WTC11 (cell line): ENCODE measurements at regions not wholly inside any gene's neighbourhood (a gene's known extent, or its start where the extent isn't known, plus 50 kb on each side); places are given as distances from the start of the nearest gene placed in this dataset.

ENCODE experiments used
- ATAC-seq: fragments of 200-7000 bp; cut with Tn5 transposase; 2 replicates; pipeline ENCODE4 v1.10.0; 2021; ENCODE audit warnings: mild to moderate bottlenecking, moderate library complexity
- CTCF ChIA-PET: fragments of 300-600 bp; sonication (Branson Sonifier 250); formaldehyde crosslinking; loops from one replicate; lab custom pipeline; 2021; ENCODE audit warnings: antibody characterized with exemption; lab: Charles Lee
- POLR2A ChIA-PET: fragments of 350-600 bp; sonication (Branson Sonifier 250); formaldehyde crosslinking; loops from one replicate; lab custom pipeline; 2021; ENCODE audit warnings: antibody characterized with exemption; lab: Charles Lee
- DNase-seq: peaks from one replicate; pipeline ENCODE4 v3.0.0; 2021; ENCODE audit warnings: low spot score
- H3K27ac Mint-ChIP-seq: 2 replicates; pipeline ENCODE4 v1.8.0; 2021; ENCODE audit warnings: mixed read lengths
- H3K27me3 Mint-ChIP-seq: 2 replicates; pipeline ENCODE4 v1.8.0; 2021; ENCODE audit warnings: low read depth, mild to moderate bottlenecking, moderate library complexity, mixed read lengths
- H3K36me3 Mint-ChIP-seq: 2 replicates; pipeline ENCODE4 v1.8.0; 2021; ENCODE audit warnings: mixed read lengths
- H3K4me1 Mint-ChIP-seq: 2 replicates; pipeline ENCODE4 v1.8.0; 2022; ENCODE audit warnings: mixed read lengths
- H3K4me3 Mint-ChIP-seq: 2 replicates; pipeline ENCODE4 v1.8.0; 2021; ENCODE audit warnings: mild to moderate bottlenecking, moderate library complexity, mixed read lengths
- H3K9me3 Mint-ChIP-seq: 2 replicates; pipeline ENCODE4 v1.8.0; 2021; ENCODE audit warnings: mixed read lengths
- FOXJ3 ChIP-seq: sonication (generic); formaldehyde crosslinking; IDR thresholded peaks from 2 replicates; pipeline ENCODE4 v1.9.0; 2021; ENCODE audit warnings: missing genetic modification reagents, mild to moderate bottlenecking, borderline replicate concordance
- FOXK1 ChIP-seq: sonication (generic); formaldehyde crosslinking; IDR thresholded peaks from 2 replicates; pipeline ENCODE4 v1.8.0; 2022; ENCODE audit warnings: mild to moderate bottlenecking, moderate library complexity, missing genetic modification reagents
- GTF2I ChIP-seq: fragments of 250-450 bp; sonication (Bioruptor Pico); conservative IDR thresholded peaks from 2 replicates; pipeline ENCODE4 v1.4.0; 2021; ENCODE audit warnings: mild to moderate bottlenecking
- MYBL2 ChIP-seq: sonication (generic); formaldehyde crosslinking; IDR thresholded peaks from 2 replicates; pipeline ENCODE4 v1.8.1; 2023; ENCODE audit warnings: mild to moderate bottlenecking, moderate library complexity, missing genetic modification reagents
- NFYB ChIP-seq: sonication (generic); formaldehyde crosslinking; conservative IDR thresholded peaks from 2 replicates; pipeline ENCODE4 v1.8.0; 2022; ENCODE audit warnings: low read depth, missing genetic modification reagents
- NR1H2 ChIP-seq: sonication (generic); formaldehyde crosslinking; IDR thresholded peaks from 2 replicates; pipeline ENCODE4 v1.9.0; 2021; ENCODE audit warnings: mild to moderate bottlenecking, moderate library complexity, missing genetic modification reagents
- OVOL2 ChIP-seq: fragments of 250-450 bp; sonication (Bioruptor Pico); IDR thresholded peaks from 2 replicates; pipeline ENCODE4 v1.9.0; 2021; ENCODE audit warnings: mild to moderate bottlenecking, borderline replicate concordance
- RORB ChIP-seq: fragments of 250-450 bp; sonication (Bioruptor Pico); IDR thresholded peaks from 2 replicates; pipeline ENCODE4 v1.9.0; 2021; ENCODE audit warnings: mild to moderate bottlenecking
- SMAD3 ChIP-seq: sonication (generic); formaldehyde crosslinking; IDR thresholded peaks from 2 replicates; pipeline ENCODE4 v1.8.0; 2022; ENCODE audit warnings: missing genetic modification reagents, mild to moderate bottlenecking, borderline replicate concordance
- SOX15 ChIP-seq: fragments of 250-450 bp; sonication (Bioruptor Pico); IDR thresholded peaks from 2 replicates; pipeline ENCODE4 v1.9.0; 2021; ENCODE audit warnings: mild to moderate bottlenecking
- TCF7 ChIP-seq: sonication (generic); formaldehyde crosslinking; IDR thresholded peaks from 2 replicates; pipeline ENCODE4 v1.8.0; 2022; ENCODE audit warnings: mild to moderate bottlenecking, low read depth, missing genetic modification reagents, moderate library complexity
- TEAD1 ChIP-seq: sonication (generic); formaldehyde crosslinking; IDR thresholded peaks from 2 replicates; pipeline ENCODE4 v1.8.0; 2022; ENCODE audit warnings: mild to moderate bottlenecking, missing genetic modification reagents
- TEAD4 ChIP-seq: sonication (generic); formaldehyde crosslinking; IDR thresholded peaks from 2 replicates; pipeline ENCODE4 v1.8.0; 2022; ENCODE audit warnings: mild to moderate bottlenecking, missing genetic modification reagents
- TP53 ChIP-seq: sonication (generic); formaldehyde crosslinking; IDR thresholded peaks from 2 replicates; pipeline ENCODE4 v1.8.1; 2023; ENCODE audit warnings: mild to moderate bottlenecking, missing genetic modification reagents
- ZNF219 ChIP-seq: sonication (generic); formaldehyde crosslinking; IDR thresholded peaks from 2 replicates; pipeline ENCODE4 v1.8.0; 2023; ENCODE audit warnings: missing genetic modification reagents, mild to moderate bottlenecking, borderline replicate concordance
- ZNF232 ChIP-seq: sonication (generic); formaldehyde crosslinking; IDR thresholded peaks from 2 replicates; pipeline ENCODE4 v1.8.0; 2022; ENCODE audit warnings: mild to moderate bottlenecking, missing genetic modification reagents
- ZNF317 ChIP-seq: sonication (generic); formaldehyde crosslinking; IDR thresholded peaks from 2 replicates; pipeline ENCODE4 v1.8.1; 2023; ENCODE audit warnings: low read depth, mild to moderate bottlenecking, moderate library complexity, missing genetic modification reagents, borderline replicate concordance
- ZNF396 ChIP-seq: fragments of 250-450 bp; sonication (Bioruptor Pico); IDR thresholded peaks from 2 replicates; pipeline ENCODE4 v1.8.0; 2021; ENCODE audit warnings: mild to moderate bottlenecking, moderate library complexity, borderline replicate concordance
- ZNF423 ChIP-seq: fragments of 250-450 bp; sonication (Bioruptor Pico); IDR thresholded peaks from 2 replicates; pipeline ENCODE4 v2.1.2; 2022; ENCODE audit warnings: mild to moderate bottlenecking, moderate library complexity
- ZNF671 ChIP-seq: fragments of 250-450 bp; sonication (Bioruptor Pico); IDR thresholded peaks from 2 replicates; pipeline ENCODE4 v1.8.0; 2021; ENCODE audit warnings: mild to moderate bottlenecking
- TF ChIP-seq, protein P1 (sequence below): sonication (generic); formaldehyde crosslinking; conservative IDR thresholded peaks from 2 replicates; pipeline ENCODE4 v1.8.1; 2023; ENCODE audit warnings: mild to moderate bottlenecking, low read depth, missing genetic modification reagents, moderate library complexity
- TF ChIP-seq, protein P2 (sequence below): sonication (generic); formaldehyde crosslinking; IDR thresholded peaks from 2 replicates; pipeline ENCODE4 v1.8.1; 2022; ENCODE audit warnings: mild to moderate bottlenecking, moderate library complexity, missing genetic modification reagents
- TF ChIP-seq, protein P3 (sequence below): sonication (generic); formaldehyde crosslinking; IDR thresholded peaks from 2 replicates; pipeline ENCODE4 v1.8.1; 2023; ENCODE audit warnings: mild to moderate bottlenecking, missing genetic modification reagents
- TF ChIP-seq, protein P4 (sequence below): fragments of 250-450 bp; sonication (Bioruptor Pico); IDR thresholded peaks from 2 replicates; pipeline ENCODE4 v1.9.0; 2021; ENCODE audit warnings: mild to moderate bottlenecking
- TF ChIP-seq, protein P5 (sequence below): sonication (generic); formaldehyde crosslinking; IDR thresholded peaks from 2 replicates; pipeline ENCODE4 v1.8.1; 2023; ENCODE audit warnings: mild to moderate bottlenecking, missing genetic modification reagents, borderline replicate concordance
- TF ChIP-seq, protein P6 (sequence below): fragments of 250-450 bp; sonication (Bioruptor Pico); IDR thresholded peaks from 2 replicates; pipeline ENCODE4 v1.9.0; 2021; ENCODE audit warnings: mild to moderate bottlenecking

DNA sequence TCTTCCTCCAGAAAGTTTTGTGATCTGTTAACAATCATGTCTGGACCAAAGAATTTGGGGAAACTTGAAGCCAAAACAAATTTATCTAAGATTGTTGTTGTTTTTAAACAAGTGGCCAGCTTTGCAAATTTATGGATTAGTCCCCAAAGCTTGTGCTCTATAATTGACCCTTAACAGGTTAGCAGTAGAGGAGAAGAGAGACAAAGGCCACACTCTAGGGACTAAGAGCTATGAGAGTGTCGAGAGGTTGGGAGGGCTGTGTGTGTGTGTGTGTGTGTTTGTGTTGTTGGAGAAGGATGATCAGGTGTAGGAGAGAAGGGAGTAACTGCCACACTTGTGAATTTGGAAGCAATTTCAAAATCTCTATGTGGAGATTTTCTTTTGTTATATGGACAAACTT, 367.3 kb downstream of the KCNRG start:
- POLR2A ChIA-PET: no interaction called here
- Mint-ChIP-seq H3K4me1 (peaks cover 87% of the 10 kb centered on the region), H3K27ac (no peak overlapping the region), H3K27me3 (no peaks in the 10 kb centered on the region), H3K4me3 (no peak overlapping the region), H3K36me3 (peaks cover 13% of the 10 kb centered on the region), H3K9me3 (peaks cover 8% of the 10 kb centered on the region)
- DNase-seq: no peak
- TF ChIP-seq FOXK1 (CRISPR knock-in tag) (no peak), ZNF396 (CRISPR knock-in tag) (no peak), ZNF423 (CRISPR knock-in tag) (no peak), ZNF671 (CRISPR knock-in tag) (no peak), MYBL2 (CRISPR knock-in tag) (no peak), ZNF232 (CRISPR knock-in tag) (no peak), ZNF317 (CRISPR knock-in tag) (no peak), TEAD1 (CRISPR knock-in tag) (no peak), TCF7 (no peak), GTF2I (CRISPR knock-in tag) (no peak), ZNF219 (CRISPR knock-in tag) (no peak), FOXJ3 (no peak)
- TF ChIP-seq, protein P1, sequence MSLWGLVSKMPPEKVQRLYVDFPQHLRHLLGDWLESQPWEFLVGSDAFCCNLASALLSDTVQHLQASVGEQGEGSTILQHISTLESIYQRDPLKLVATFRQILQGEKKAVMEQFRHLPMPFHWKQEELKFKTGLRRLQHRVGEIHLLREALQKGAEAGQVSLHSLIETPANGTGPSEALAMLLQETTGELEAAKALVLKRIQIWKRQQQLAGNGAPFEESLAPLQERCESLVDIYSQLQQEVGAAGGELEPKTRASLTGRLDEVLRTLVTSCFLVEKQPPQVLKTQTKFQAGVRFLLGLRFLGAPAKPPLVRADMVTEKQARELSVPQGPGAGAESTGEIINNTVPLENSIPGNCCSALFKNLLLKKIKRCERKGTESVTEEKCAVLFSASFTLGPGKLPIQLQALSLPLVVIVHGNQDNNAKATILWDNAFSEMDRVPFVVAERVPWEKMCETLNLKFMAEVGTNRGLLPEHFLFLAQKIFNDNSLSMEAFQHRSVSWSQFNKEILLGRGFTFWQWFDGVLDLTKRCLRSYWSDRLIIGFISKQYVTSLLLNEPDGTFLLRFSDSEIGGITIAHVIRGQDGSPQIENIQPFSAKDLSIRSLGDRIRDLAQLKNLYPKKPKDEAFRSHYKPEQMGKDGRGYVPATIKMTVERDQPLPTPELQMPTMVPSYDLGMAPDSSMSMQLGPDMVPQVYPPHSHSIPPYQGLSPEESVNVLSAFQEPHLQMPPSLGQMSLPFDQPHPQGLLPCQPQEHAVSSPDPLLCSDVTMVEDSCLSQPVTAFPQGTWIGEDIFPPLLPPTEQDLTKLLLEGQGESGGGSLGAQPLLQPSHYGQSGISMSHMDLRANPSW: no peak
- TF ChIP-seq, protein P2, sequence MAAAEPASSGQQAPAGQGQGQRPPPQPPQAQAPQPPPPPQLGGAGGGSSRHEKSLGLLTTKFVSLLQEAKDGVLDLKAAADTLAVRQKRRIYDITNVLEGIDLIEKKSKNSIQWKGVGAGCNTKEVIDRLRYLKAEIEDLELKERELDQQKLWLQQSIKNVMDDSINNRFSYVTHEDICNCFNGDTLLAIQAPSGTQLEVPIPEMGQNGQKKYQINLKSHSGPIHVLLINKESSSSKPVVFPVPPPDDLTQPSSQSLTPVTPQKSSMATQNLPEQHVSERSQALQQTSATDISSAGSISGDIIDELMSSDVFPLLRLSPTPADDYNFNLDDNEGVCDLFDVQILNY (CRISPR knock-in tag): no peak
- TF ChIP-seq, protein P3, sequence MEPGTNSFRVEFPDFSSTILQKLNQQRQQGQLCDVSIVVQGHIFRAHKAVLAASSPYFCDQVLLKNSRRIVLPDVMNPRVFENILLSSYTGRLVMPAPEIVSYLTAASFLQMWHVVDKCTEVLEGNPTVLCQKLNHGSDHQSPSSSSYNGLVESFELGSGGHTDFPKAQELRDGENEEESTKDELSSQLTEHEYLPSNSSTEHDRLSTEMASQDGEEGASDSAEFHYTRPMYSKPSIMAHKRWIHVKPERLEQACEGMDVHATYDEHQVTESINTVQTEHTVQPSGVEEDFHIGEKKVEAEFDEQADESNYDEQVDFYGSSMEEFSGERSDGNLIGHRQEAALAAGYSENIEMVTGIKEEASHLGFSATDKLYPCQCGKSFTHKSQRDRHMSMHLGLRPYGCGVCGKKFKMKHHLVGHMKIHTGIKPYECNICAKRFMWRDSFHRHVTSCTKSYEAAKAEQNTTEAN (CRISPR knock-in tag): no peak
- TF ChIP-seq, protein P4, sequence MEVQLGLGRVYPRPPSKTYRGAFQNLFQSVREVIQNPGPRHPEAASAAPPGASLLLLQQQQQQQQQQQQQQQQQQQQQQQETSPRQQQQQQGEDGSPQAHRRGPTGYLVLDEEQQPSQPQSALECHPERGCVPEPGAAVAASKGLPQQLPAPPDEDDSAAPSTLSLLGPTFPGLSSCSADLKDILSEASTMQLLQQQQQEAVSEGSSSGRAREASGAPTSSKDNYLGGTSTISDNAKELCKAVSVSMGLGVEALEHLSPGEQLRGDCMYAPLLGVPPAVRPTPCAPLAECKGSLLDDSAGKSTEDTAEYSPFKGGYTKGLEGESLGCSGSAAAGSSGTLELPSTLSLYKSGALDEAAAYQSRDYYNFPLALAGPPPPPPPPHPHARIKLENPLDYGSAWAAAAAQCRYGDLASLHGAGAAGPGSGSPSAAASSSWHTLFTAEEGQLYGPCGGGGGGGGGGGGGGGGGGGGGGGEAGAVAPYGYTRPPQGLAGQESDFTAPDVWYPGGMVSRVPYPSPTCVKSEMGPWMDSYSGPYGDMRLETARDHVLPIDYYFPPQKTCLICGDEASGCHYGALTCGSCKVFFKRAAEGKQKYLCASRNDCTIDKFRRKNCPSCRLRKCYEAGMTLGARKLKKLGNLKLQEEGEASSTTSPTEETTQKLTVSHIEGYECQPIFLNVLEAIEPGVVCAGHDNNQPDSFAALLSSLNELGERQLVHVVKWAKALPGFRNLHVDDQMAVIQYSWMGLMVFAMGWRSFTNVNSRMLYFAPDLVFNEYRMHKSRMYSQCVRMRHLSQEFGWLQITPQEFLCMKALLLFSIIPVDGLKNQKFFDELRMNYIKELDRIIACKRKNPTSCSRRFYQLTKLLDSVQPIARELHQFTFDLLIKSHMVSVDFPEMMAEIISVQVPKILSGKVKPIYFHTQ (CRISPR knock-in tag): no peak
- no peak for ATAC-seq
- CTCF ChIA-PET: no interaction called here

DNA sequence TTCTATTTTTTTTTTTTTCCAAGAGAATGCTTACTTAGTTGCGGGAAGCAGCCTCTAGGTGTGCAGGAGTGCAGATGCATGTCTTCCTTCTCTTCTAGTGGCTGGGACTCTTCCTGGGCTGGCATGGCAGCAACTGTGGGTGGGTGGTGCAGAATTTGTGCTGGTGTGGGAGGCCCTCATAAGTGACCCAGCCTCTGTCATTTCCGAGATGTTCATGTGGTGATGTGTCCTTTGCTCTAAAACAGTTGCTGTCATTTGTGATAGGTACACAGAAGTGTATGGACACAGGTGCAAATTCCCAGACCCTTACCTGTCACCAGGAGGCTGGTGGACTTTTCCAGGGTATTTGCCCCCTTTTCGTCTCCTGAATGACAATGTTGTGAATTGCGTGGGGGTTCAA, 367.7 kb downstream of the KCNRG start:
- Mint-ChIP-seq H3K4me3 (no peak overlapping the region), H3K27me3 (no peaks in the 10 kb centered on the region), H3K4me1 (peaks cover 88% of the 10 kb centered on the region), H3K27ac (no peak overlapping the region), H3K9me3 (peaks cover 8% of the 10 kb centered on the region), H3K36me3 (peaks cover 13% of the 10 kb centered on the region)
- CTCF ChIA-PET: no interaction called here
- DNase-seq (no peak), ATAC-seq (no peak)
- POLR2A ChIA-PET: no interaction called here
- no peak for TF ChIP-seq SOX15 (CRISPR knock-in tag)
- TF ChIP-seq, protein P5, sequence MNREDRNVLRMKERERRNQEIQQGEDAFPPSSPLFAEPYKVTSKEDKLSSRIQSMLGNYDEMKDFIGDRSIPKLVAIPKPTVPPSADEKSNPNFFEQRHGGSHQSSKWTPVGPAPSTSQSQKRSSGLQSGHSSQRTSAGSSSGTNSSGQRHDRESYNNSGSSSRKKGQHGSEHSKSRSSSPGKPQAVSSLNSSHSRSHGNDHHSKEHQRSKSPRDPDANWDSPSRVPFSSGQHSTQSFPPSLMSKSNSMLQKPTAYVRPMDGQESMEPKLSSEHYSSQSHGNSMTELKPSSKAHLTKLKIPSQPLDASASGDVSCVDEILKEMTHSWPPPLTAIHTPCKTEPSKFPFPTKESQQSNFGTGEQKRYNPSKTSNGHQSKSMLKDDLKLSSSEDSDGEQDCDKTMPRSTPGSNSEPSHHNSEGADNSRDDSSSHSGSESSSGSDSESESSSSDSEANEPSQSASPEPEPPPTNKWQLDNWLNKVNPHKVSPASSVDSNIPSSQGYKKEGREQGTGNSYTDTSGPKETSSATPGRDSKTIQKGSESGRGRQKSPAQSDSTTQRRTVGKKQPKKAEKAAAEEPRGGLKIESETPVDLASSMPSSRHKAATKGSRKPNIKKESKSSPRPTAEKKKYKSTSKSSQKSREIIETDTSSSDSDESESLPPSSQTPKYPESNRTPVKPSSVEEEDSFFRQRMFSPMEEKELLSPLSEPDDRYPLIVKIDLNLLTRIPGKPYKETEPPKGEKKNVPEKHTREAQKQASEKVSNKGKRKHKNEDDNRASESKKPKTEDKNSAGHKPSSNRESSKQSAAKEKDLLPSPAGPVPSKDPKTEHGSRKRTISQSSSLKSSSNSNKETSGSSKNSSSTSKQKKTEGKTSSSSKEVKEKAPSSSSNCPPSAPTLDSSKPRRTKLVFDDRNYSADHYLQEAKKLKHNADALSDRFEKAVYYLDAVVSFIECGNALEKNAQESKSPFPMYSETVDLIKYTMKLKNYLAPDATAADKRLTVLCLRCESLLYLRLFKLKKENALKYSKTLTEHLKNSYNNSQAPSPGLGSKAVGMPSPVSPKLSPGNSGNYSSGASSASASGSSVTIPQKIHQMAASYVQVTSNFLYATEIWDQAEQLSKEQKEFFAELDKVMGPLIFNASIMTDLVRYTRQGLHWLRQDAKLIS: no peak
- TF ChIP-seq SMAD3: no peak
- TF ChIP-seq, protein P6, sequence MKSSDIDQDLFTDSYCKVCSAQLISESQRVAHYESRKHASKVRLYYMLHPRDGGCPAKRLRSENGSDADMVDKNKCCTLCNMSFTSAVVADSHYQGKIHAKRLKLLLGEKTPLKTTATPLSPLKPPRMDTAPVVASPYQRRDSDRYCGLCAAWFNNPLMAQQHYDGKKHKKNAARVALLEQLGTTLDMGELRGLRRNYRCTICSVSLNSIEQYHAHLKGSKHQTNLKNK (CRISPR knock-in tag): no peak
- TF ChIP-seq OVOL2 (CRISPR knock-in tag): no peak
- no peak for TF ChIP-seq GTF2I (CRISPR knock-in tag)
- no peak for TF ChIP-seq TEAD4 (CRISPR knock-in tag)
- no peak for TF ChIP-seq FOXJ3
- no peak for TF ChIP-seq NFYB (CRISPR knock-in tag)
- no peak for TF ChIP-seq TP53 (CRISPR knock-in tag)
- TF ChIP-seq NR1H2: no peak
- no peak for TF ChIP-seq RORB (CRISPR knock-in tag)
